WTC11 (cell line): ENCODE measurements at regions not wholly inside any gene's neighbourhood (a gene's known extent, or its start where the extent isn't known, plus 50 kb on each side); places are given as distances from the start of the nearest gene placed in this dataset.
"Not testable (repeated sequence)": the region's sequence is repeated elsewhere in the genome, so short reads cannot be mapped to it uniquely, and the experiment has no call there.

Experiments
- ATAC-seq: fragments of 200-7000 bp; cut with Tn5 transposase; 2 replicates; pipeline ENCODE4 v1.10.0; 2021; ENCODE audit warnings: mild to moderate bottlenecking, moderate library complexity
- CTCF ChIA-PET: fragments of 300-600 bp; sonication (Branson Sonifier 250); formaldehyde crosslinking; loops from one replicate; lab custom pipeline; 2021; ENCODE audit warnings: antibody characterized with exemption; lab: Charles Lee
- POLR2A ChIA-PET: fragments of 350-600 bp; sonication (Branson Sonifier 250); formaldehyde crosslinking; loops from one replicate; lab custom pipeline; 2021; ENCODE audit warnings: antibody characterized with exemption; lab: Charles Lee
- DNase-seq: peaks from one replicate; pipeline ENCODE4 v3.0.0; 2021; ENCODE audit warnings: low spot score
- H3K27ac Mint-ChIP-seq: 2 replicates; pipeline ENCODE4 v1.8.0; 2021; ENCODE audit warnings: mixed read lengths
- H3K27me3 Mint-ChIP-seq: 2 replicates; pipeline ENCODE4 v1.8.0; 2021; ENCODE audit warnings: low read depth, mild to moderate bottlenecking, moderate library complexity, mixed read lengths
- H3K36me3 Mint-ChIP-seq: 2 replicates; pipeline ENCODE4 v1.8.0; 2021; ENCODE audit warnings: mixed read lengths
- H3K4me1 Mint-ChIP-seq: 2 replicates; pipeline ENCODE4 v1.8.0; 2022; ENCODE audit warnings: mixed read lengths
- H3K4me3 Mint-ChIP-seq: 2 replicates; pipeline ENCODE4 v1.8.0; 2021; ENCODE audit warnings: mild to moderate bottlenecking, moderate library complexity, mixed read lengths
- H3K9me3 Mint-ChIP-seq: 2 replicates; pipeline ENCODE4 v1.8.0; 2021; ENCODE audit warnings: mixed read lengths
- CREB1 ChIP-seq: sonication (generic); formaldehyde crosslinking; IDR thresholded peaks from 2 replicates; pipeline ENCODE4 v1.8.0; 2023; ENCODE audit warnings: mild to moderate bottlenecking, missing genetic modification reagents
- E2F4 ChIP-seq: sonication (generic); formaldehyde crosslinking; IDR thresholded peaks from 2 replicates; pipeline ENCODE4 v1.8.1; 2022; ENCODE audit warnings: low read depth, mild to moderate bottlenecking, moderate library complexity, missing genetic modification reagents, borderline replicate concordance
- HMGXB4 ChIP-seq: sonication (generic); formaldehyde crosslinking; IDR thresholded peaks from 2 replicates; pipeline ENCODE4 v1.8.1; 2023; ENCODE audit warnings: mild to moderate bottlenecking, moderate library complexity, missing genetic modification reagents
- JAZF1 ChIP-seq: fragments of 250-450 bp; sonication (Bioruptor Pico); IDR thresholded peaks from 2 replicates; pipeline ENCODE4 v1.9.0; 2021; ENCODE audit warnings: moderate library complexity, mild to moderate bottlenecking, inconsistent platforms
- KAT7 ChIP-seq: sonication (generic); formaldehyde crosslinking; IDR thresholded peaks from 2 replicates; pipeline ENCODE4 v1.8.1; 2023; ENCODE audit warnings: missing genetic modification reagents, mild to moderate bottlenecking, borderline replicate concordance
- PRRX2 ChIP-seq: fragments of 250-450 bp; sonication (Bioruptor Pico); IDR thresholded peaks from 2 replicates; pipeline ENCODE4 v1.8.0; 2021; ENCODE audit warnings: mild to moderate bottlenecking
- TCF7 ChIP-seq: sonication (generic); formaldehyde crosslinking; IDR thresholded peaks from 2 replicates; pipeline ENCODE4 v1.8.0; 2022; ENCODE audit warnings: mild to moderate bottlenecking, low read depth, missing genetic modification reagents, moderate library complexity
- TEAD1 ChIP-seq: sonication (generic); formaldehyde crosslinking; IDR thresholded peaks from 2 replicates; pipeline ENCODE4 v1.8.0; 2022; ENCODE audit warnings: mild to moderate bottlenecking, missing genetic modification reagents
- ZNF416 ChIP-seq: fragments of 250-450 bp; sonication (Bioruptor Pico); IDR thresholded peaks from 2 replicates; pipeline ENCODE4 v1.9.0; 2021; ENCODE audit warnings: mild to moderate bottlenecking, inconsistent platforms
- TF ChIP-seq, protein P1 (sequence below): sonication (generic); formaldehyde crosslinking; IDR thresholded peaks from 2 replicates; pipeline ENCODE4 v1.8.0; 2022; ENCODE audit warnings: mild to moderate bottlenecking, missing genetic modification reagents
- TF ChIP-seq, protein P2 (sequence below): fragments of 250-450 bp; sonication (Bioruptor Pico); conservative IDR thresholded peaks from 2 replicates; pipeline ENCODE4 v1.9.0; 2021; ENCODE audit warnings: mild to moderate bottlenecking
- TF ChIP-seq, protein P3 (sequence below): fragments of 250-450 bp; sonication (Bioruptor Pico); IDR thresholded peaks from 2 replicates; pipeline ENCODE4 v1.9.0; 2021; ENCODE audit warnings: mild to moderate bottlenecking
- TF ChIP-seq, protein P4 (sequence below): sonication (generic); formaldehyde crosslinking; IDR thresholded peaks from 2 replicates; pipeline ENCODE4 v1.8.0; 2023; ENCODE audit warnings: mild to moderate bottlenecking, missing genetic modification reagents
- TF ChIP-seq, protein P5 (sequence below): sonication (generic); formaldehyde crosslinking; IDR thresholded peaks from 2 replicates; pipeline ENCODE4 v1.8.1; 2023; ENCODE audit warnings: mild to moderate bottlenecking, missing genetic modification reagents, moderate library complexity

- ATAC-seq (no peak), DNase-seq (no peak)
- Mint-ChIP-seq H3K9me3 (no peaks in the 10 kb centered on the region; the same call in 1 of the 2 replicates), H3K27me3 (no peaks in the 10 kb centered on the region), H3K4me1 (no peaks in the 10 kb centered on the region), H3K27ac (no peak overlapping the region), H3K4me3 (no peak overlapping the region), H3K36me3 (no peaks in the 10 kb centered on the region)
- ChIA-PET CTCF (no interaction called here), POLR2A (no interaction called here)
- TF ChIP-seq, protein P1, sequence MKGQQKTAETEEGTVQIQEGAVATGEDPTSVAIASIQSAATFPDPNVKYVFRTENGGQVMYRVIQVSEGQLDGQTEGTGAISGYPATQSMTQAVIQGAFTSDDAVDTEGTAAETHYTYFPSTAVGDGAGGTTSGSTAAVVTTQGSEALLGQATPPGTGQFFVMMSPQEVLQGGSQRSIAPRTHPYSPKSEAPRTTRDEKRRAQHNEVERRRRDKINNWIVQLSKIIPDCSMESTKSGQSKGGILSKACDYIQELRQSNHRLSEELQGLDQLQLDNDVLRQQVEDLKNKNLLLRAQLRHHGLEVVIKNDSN (CRISPR knock-in tag) = no peak
- TF ChIP-seq TCF7 = no peak
- TF ChIP-seq ZNF416 (CRISPR knock-in tag) = no peak
- TF ChIP-seq JAZF1 (CRISPR knock-in tag) = no peak
Measured at GRCh38 chr3:159501029-159501428, 487.6 kb upstream of the IL12A start.

GRCh38 chr3:159502986-159503385, 485.6 kb upstream of the IL12A start:
- no peaks in the 10 kb centered on the region for H3K27me3 Mint-ChIP-seq
- POLR2A ChIA-PET = no interaction called here
- no peaks in the 10 kb centered on the region for H3K36me3 Mint-ChIP-seq
- ATAC-seq (peak; percentile 61), DNase-seq (no peak)
- no peak overlapping the region for H3K4me3 Mint-ChIP-seq
- TF ChIP-seq, protein P2, sequence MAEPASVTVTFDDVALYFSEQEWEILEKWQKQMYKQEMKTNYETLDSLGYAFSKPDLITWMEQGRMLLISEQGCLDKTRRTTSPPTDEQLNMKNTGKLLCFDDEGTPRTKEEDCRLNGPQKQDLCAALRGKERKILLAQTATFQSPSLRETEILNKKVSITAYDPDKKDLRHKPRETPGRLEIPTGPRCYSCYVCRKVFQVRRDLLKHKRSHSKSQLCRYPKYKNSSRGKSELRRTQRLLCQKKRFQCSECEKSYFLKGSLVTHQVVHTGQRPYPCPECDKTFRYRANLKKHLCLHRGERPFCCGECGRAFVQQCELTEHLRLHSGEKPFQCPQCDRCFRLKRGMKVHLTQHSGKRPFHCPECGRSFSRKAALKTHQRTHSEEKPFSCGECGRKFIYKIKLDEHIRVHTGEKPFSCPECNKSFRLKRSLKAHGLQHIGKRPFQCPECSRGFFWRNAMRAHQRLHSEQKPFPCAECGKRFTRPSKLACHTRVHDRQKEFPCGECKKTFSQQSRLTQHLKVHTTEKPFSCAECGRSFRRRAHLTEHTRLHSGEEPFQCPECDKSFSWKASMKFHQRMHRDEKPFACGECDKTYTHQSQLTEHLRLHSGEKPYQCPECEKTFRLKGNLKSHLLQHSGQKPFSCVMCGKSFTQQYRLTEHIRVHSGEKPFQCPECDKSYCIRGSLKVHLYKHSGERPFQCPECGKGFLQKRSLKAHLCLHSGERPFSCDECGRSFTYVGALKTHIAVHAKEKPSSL = no peak
- TF ChIP-seq HMGXB4 (CRISPR knock-in tag) (no peak), E2F4 (CRISPR knock-in tag) (no peak)
- TF ChIP-seq, protein P3, sequence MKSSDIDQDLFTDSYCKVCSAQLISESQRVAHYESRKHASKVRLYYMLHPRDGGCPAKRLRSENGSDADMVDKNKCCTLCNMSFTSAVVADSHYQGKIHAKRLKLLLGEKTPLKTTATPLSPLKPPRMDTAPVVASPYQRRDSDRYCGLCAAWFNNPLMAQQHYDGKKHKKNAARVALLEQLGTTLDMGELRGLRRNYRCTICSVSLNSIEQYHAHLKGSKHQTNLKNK (CRISPR knock-in tag) = no peak
- H3K9me3 Mint-ChIP-seq = no peaks in the 10 kb centered on the region; the same call in 1 of the 2 replicates
- H3K4me1 Mint-ChIP-seq = no peaks in the 10 kb centered on the region
- no peak overlapping the region for H3K27ac Mint-ChIP-seq
- CTCF ChIA-PET = interaction anchor here (0.6 to 1.0 kb wide), 3 partner anchors 19 to 181 kb away, joined by 3 to 5 read pairs (median 3); no protein-coding TSS in a partner anchor

DNA sequence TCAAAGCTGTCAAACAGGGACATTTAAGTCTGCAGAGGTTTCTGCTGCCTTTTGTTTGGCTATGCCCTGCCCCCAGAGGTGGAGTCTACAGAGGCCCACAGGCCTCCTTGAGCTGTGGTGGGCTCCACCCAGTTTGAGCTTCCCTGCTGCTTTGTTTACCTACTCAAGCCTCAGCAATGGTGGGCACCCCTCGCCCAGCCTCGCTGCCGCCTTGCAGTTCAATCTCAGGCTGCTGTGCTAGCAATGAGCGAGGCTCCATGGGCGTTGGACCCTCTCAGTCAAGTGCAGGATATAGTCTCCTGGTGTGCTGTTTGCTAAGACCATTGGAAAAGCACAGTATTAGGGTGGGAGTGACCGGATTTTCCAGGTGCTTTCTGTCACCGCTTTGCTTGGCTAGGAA, 477.6 kb upstream of the IL12A start:
- H3K4me3 Mint-ChIP-seq, H3K36me3 Mint-ChIP-seq, H3K9me3 Mint-ChIP-seq, H3K27me3 Mint-ChIP-seq, POLR2A ChIA-PET, H3K4me1 Mint-ChIP-seq, DNase-seq, ATAC-seq, H3K27ac Mint-ChIP-seq: not testable (repeated sequence)
- CTCF ChIA-PET = interaction anchor here (0.6 kb wide), 1 partner anchor 50 kb away, joined by 3 read pairs; no protein-coding TSS in a partner anchor

- ATAC-seq (no peak), DNase-seq (no peak)
- H3K4me1 Mint-ChIP-seq = no peaks in the 10 kb centered on the region
- no peak overlapping the region for H3K27ac Mint-ChIP-seq
- ChIA-PET CTCF (no interaction called here), POLR2A (no interaction called here)
- H3K4me3 Mint-ChIP-seq = no peak overlapping the region
- H3K9me3 Mint-ChIP-seq = peaks cover 7% of the 10 kb centered on the region
- H3K27me3 Mint-ChIP-seq = no peaks in the 10 kb centered on the region; the same call in 1 of the 2 replicates
- H3K36me3 Mint-ChIP-seq = no peaks in the 10 kb centered on the region
- no peak for TF ChIP-seq E2F4 (CRISPR knock-in tag)
- TF ChIP-seq KAT7 (CRISPR knock-in tag) = no peak
- TF ChIP-seq TEAD1 (CRISPR knock-in tag) = no peak
- TF ChIP-seq, protein P4, sequence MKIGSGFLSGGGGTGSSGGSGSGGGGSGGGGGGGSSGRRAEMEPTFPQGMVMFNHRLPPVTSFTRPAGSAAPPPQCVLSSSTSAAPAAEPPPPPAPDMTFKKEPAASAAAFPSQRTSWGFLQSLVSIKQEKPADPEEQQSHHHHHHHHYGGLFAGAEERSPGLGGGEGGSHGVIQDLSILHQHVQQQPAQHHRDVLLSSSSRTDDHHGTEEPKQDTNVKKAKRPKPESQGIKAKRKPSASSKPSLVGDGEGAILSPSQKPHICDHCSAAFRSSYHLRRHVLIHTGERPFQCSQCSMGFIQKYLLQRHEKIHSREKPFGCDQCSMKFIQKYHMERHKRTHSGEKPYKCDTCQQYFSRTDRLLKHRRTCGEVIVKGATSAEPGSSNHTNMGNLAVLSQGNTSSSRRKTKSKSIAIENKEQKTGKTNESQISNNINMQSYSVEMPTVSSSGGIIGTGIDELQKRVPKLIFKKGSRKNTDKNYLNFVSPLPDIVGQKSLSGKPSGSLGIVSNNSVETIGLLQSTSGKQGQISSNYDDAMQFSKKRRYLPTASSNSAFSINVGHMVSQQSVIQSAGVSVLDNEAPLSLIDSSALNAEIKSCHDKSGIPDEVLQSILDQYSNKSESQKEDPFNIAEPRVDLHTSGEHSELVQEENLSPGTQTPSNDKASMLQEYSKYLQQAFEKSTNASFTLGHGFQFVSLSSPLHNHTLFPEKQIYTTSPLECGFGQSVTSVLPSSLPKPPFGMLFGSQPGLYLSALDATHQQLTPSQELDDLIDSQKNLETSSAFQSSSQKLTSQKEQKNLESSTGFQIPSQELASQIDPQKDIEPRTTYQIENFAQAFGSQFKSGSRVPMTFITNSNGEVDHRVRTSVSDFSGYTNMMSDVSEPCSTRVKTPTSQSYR (CRISPR knock-in tag) = no peak
- TF ChIP-seq PRRX2 = no peak
- TF ChIP-seq, protein P2 = no peak
- TF ChIP-seq CREB1 (CRISPR knock-in tag) = no peak
- TF ChIP-seq, protein P5, sequence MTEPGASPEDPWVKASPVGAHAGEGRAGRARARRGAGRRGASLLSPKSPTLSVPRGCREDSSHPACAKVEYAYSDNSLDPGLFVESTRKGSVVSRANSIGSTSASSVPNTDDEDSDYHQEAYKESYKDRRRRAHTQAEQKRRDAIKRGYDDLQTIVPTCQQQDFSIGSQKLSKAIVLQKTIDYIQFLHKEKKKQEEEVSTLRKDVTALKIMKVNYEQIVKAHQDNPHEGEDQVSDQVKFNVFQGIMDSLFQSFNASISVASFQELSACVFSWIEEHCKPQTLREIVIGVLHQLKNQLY (CRISPR knock-in tag) = no peak
Measured at GRCh38 chr3:159513444-159513843, 475.2 kb upstream of the IL12A start.
